Stimulated activated effector memory CD8-positive, alpha-beta T cell treated with anti-CD3 and anti-CD28 coated beads, Interleukin-12 subunit alpha, Interleukin-12 subunit beta, amount 100 ng/mL, for 72 hours (primary cell): ENCODE measurements at regions not wholly inside any gene's neighbourhood (a gene's known extent, or its start where the extent isn't known, plus 50 kb on each side); places are given as distances from the start of the nearest gene placed in this dataset.

Experiments used
- ATAC-seq: fragments of 150-1000 bp; cut with Tn5 transposase; 2 replicates; pipeline ENCODE4 v1.10.0; 2021
- DNase-seq, 2 donors: peaks; one replicate each; pipeline ENCODE4 v3.0.0; 2021 to 2022; ENCODE audit warnings: low spot score in 2 of 2
- H3K27ac Mint-ChIP-seq: one replicate; pipeline ENCODE4 v1.8.0; 2022; ENCODE audit warnings: mild to moderate bottlenecking, mixed read lengths
- H3K36me3 Mint-ChIP-seq: one replicate; pipeline ENCODE4 v1.8.0; 2022; ENCODE audit warnings: mild to moderate bottlenecking, mixed read lengths
- H3K4me1 Mint-ChIP-seq: one replicate; pipeline ENCODE4 v1.8.0; 2022; ENCODE audit warnings: mixed read lengths
- H3K4me3 Mint-ChIP-seq: one replicate; pipeline ENCODE4 v1.8.0; 2022; ENCODE audit warnings: mild to moderate bottlenecking, mixed read lengths
- H3K9me3 Mint-ChIP-seq: one replicate; pipeline ENCODE4 v1.8.0; 2022; ENCODE audit warnings: mixed read lengths

DNA sequence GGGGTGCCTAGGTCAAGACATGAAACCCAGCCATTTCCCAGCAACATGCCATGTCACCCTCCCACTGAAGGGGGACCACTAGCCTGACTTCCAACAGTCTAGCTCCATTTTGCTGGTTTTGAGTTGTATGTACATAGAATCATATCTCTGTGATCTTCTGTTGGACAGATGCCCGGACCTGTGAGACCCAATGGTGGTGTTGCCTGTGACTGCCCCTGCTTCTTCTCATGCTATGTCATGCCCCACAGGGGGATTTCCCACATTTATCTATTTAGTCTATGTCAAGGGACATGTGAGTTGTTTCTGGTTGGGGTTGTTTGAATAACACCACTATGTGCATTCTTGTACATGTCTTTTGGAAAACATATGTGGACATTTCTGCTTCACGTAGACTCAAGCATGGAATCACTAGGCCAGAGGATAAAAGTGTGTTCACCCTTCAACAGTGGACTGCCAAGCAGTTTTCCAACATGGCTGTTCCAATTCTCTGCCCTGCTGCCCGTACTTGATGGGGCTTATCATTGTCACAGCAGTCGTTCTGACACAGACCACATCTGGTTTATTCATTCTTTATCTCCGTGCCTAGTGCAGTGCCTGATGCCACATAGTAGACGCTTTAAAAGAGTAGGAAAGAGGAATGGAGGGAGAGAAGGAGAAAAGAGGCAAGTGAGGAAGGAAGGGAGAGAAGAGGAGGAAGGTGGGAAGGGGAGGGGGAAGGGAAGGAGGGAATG is 114.4 kb downstream of the TPRA1 start:
- ATAC-seq (peak; percentile 20), DNase-seq (no peak)
- Mint-ChIP-seq H3K4me1 (no peaks in the 10 kb centered on the region), H3K27ac (no peak overlapping the region), H3K36me3 (no peaks in the 10 kb centered on the region), H3K9me3 (no peaks in the 10 kb centered on the region), H3K4me3 (no peak overlapping the region)

DNA sequence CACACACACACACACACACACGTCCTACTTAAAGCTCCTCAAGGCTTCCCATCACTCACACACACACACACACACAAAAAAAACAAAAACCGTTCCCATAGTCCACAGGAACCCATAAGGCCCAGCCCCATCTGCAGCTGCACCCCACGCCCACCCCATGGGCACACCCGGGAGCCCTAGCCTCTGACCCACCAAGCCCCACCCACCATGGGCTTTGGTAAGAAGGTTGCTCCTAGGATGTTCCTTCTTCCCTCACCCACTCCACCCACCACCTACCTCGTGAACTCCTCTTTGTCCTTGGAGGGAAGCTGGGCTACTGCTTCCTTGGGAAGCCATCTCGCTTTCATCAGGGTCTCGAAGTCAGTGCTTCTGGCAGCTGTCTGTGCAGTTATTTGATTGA is 115.1 kb downstream of the TPRA1 start:
- no peak for ATAC-seq
- H3K9me3 Mint-ChIP-seq = no peaks in the 10 kb centered on the region
- H3K4me3 Mint-ChIP-seq = no peak overlapping the region
- H3K4me1 Mint-ChIP-seq = no peaks in the 10 kb centered on the region
- no peak overlapping the region for H3K27ac Mint-ChIP-seq
- no peak for DNase-seq
- no peaks in the 10 kb centered on the region for H3K36me3 Mint-ChIP-seq

DNA sequence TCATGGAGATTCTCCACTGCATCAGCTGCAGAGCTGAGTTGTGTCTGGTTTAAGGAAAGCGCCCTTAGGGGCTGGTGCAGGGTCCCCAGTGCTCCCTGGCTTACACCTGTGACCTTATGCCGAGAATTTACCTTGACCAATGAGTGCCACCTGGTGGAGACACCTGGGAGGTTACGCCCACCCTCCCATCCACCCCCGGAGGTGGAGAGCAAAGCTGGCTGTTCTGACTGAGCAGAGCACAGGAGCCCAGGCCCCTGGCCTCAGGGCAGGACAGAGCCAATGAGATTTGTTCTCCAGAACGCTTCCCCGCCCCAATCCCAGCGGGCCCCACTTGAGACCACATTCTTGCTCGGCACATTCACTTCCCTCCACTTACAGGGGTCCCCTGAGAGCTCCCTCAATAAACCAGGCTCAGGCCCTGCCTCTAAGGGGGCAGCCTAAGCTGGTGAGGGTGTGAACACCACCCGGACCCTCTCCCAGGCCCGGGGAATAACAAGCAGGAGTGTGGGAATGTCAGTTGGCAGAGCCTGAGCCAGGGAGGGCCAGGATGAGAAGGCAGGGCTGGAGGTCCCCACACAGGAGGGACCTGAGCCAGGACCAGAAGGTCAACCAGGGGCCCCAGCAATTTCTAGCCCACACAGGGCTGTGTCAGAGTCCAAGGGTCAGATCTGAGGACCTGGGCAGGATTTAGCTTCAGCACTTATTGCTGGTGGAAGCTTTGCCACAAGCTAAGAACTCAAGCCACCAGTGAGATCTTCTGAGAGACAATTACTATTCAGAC is 117.1 kb downstream of the TPRA1 start:
- H3K36me3 Mint-ChIP-seq = no peaks in the 10 kb centered on the region
- no peak for ATAC-seq
- H3K27ac Mint-ChIP-seq = no peak overlapping the region
- no peaks in the 10 kb centered on the region for H3K9me3 Mint-ChIP-seq
- no peak for DNase-seq
- H3K4me3 Mint-ChIP-seq = no peak overlapping the region
- no peaks in the 10 kb centered on the region for H3K4me1 Mint-ChIP-seq

DNA sequence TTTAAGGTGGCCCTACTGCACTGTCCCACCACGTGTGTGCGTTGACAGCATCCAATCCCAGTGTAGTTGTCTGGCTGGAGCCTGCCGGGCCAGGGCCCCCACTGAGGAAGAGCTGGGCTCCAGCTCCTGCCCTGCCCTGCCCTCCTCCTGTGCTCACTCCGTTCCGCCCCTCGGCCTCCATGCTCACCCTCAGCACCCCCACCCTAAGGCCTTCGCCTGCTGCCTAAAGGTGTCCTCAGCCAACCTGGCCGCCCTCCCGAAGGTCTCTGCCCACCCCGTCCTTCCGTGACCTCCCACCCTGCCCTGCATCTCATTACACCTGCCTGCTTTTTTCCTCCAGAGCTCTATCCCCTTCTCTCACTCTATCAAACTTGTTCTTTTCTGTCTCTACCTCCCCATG is 118.0 kb downstream of the TPRA1 start:
- peak; percentile 9 for ATAC-seq
- no peaks in the 10 kb centered on the region for H3K9me3 Mint-ChIP-seq
- H3K4me3 Mint-ChIP-seq = no peak overlapping the region
- H3K4me1 Mint-ChIP-seq = no peaks in the 10 kb centered on the region
- no peak overlapping the region for H3K27ac Mint-ChIP-seq
- no peak for DNase-seq
- H3K36me3 Mint-ChIP-seq = no peaks in the 10 kb centered on the region

DNA sequence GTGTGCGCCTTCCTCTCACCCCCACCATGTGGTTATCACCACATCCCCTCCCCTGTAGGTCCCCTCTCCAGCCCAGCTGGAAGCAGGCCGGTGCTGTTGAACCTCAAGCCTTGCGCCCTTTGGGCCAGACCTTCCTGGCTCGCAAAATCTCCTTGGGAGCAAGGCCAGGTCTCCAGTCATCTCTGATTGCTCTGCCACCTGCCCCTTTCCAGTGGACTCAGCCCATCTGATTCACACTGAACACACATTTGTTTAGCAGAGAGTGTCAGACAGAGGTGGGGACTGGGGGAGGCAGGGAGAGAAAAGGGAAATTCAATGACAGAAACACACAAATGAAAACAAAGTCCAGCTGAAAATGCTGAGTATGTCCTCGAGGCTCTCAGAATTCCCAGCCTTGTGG is 119.4 kb downstream of the TPRA1 start:
- no peaks in the 10 kb centered on the region for H3K4me1 Mint-ChIP-seq

DNA sequence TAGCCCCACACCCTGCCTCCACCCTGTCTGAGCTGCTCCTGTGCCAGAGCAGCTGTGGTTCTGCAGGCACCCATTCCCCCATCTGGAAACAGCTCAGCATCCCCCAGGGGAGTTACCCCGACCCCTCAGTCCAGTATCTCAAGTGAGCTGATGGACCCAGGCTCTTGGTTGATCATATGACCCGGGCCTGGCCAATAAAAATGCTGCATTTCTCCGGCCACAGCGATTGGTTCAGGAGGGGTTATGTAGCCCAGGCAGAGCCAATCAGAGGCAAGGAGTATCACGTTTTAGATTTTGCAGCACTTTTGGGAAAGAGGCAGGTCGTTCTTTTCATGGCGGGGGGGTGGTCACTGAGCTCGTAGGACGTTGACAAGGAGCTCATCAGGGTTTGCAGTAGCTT is 120.8 kb downstream of the TPRA1 start:
- Mint-ChIP-seq H3K36me3 (no peaks in the 10 kb centered on the region), H3K27ac (no peak overlapping the region), H3K4me3 (no peak overlapping the region), H3K9me3 (no peaks in the 10 kb centered on the region), H3K4me1 (no peaks in the 10 kb centered on the region)
- no peak for ATAC-seq
- DNase-seq = no peak

More for the DNA sequence above, 119.4 kb downstream of the TPRA1 start:
- no peak overlapping the region for H3K4me3 Mint-ChIP-seq
- no peaks in the 10 kb centered on the region for H3K36me3 Mint-ChIP-seq
- H3K27ac Mint-ChIP-seq = no peak overlapping the region
- no peaks in the 10 kb centered on the region for H3K9me3 Mint-ChIP-seq
- DNase-seq = no peak
- no peak for ATAC-seq

DNA sequence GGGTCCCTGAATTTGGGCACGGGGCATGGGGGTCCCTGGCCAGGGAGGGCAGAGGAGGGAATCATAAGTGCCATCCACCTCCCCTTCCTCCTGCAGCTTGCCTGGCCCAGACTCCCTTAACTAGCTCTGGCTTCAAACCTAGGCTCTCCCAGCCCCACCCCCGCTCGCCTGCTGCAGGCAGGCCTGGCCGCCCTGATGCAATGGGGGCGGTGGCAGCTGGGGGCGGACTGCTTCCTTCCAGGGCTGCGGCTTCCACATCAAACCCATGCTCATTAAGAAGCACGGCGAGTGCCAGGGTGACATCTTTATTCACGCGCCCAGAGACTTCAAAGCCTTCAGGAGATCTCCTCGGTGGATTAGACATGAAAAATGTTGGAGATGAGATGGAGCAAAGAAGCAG is 123.1 kb downstream of the TPRA1 start:
- H3K4me1 Mint-ChIP-seq = no peaks in the 10 kb centered on the region
- no peak overlapping the region for H3K4me3 Mint-ChIP-seq
- H3K36me3 Mint-ChIP-seq = no peaks in the 10 kb centered on the region
- DNase-seq = no peak
- H3K9me3 Mint-ChIP-seq = no peaks in the 10 kb centered on the region
- ATAC-seq = no peak
- H3K27ac Mint-ChIP-seq = no peak overlapping the region

DNA sequence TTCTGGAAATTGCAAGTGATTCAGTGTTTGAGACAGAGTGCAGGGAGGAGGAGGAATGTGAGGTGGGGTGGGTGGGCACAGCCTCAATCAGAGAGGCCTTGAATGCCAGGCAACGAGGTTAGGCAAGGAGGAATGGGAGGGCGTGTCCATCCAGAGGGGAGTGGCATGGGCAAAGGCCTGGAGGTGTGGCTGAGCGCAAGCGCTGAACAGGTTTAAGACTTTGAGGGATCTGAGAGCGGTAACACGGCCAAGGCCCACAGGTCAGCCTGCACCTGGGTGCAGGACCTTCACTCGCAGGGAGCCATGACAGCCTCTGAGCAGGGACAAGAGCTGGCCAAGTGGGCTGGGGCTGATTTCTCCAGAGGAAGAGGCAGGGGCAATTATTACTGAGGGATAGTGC is 125.9 kb downstream of the TPRA1 start:
- DNase-seq (no peak), ATAC-seq (no peak)
- Mint-ChIP-seq H3K4me3 (no peak overlapping the region), H3K27ac (no peak overlapping the region), H3K4me1 (no peaks in the 10 kb centered on the region), H3K36me3 (no peaks in the 10 kb centered on the region), H3K9me3 (no peaks in the 10 kb centered on the region)

DNA sequence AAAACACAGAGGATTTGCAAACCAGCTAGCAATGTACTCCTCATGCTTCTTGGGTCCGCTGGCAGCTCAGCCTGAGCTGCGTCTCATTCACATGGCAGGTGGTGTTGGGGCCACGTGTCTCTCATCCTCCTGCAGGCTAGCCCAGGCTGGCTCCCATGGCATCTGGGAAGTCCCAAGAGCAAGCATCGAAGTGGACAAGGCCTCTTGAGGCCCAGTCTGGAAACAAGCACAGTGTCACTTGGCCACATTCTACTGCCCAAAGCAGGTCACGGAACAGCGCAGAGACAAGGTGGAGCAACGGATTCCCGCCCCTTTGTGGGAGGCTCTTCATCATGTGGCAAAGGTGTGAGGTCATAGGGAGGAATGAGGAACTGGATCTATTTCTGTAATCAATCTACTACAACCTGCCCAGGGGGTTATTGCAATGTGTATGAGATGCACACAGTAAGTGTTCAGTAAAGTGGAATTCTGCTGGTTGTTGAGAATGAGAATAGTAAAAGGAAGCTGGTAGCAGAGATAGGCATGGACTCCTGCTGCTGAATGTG is 128.3 kb downstream of the TPRA1 start:
- no peaks in the 10 kb centered on the region for H3K4me1 Mint-ChIP-seq
- H3K36me3 Mint-ChIP-seq = no peaks in the 10 kb centered on the region
- DNase-seq (no peak), ATAC-seq (no peak)
- no peak overlapping the region for H3K27ac Mint-ChIP-seq
- no peak overlapping the region for H3K4me3 Mint-ChIP-seq
- no peaks in the 10 kb centered on the region for H3K9me3 Mint-ChIP-seq

DNA sequence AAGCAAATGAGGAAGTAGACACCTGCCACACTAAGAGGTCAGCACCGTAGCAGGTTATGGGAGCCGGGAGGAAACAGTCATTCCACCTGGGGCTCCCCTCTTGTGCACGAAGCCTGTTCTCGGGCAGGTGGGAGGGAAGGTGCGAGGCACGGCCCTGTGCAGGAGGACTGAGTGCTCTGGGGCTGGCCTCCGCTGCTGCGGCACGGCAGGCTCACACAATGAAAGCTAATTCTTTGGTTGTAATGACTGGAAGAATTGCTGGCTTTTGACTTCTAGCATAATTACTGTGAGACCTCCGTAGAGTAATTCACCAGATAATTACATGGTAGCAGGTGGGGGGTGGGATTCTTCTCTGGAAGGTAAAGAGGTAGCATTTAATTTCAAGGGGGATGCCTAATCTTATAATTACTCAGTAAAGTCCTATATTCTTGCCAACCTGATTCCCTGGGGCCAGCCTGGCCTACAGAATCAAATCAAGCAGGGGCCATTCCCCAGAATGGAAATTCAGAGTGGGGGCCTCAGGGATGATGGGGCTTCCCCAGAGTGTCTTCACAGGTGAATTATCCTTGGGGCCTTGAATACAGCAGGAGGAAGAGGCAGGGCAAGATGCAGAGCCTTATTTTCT is 129.1 kb downstream of the TPRA1 start:
- Mint-ChIP-seq H3K27ac (no peak overlapping the region), H3K9me3 (no peaks in the 10 kb centered on the region), H3K4me3 (no peak overlapping the region), H3K36me3 (no peaks in the 10 kb centered on the region), H3K4me1 (peaks cover 2% of the 10 kb centered on the region)
- DNase-seq (no peak), ATAC-seq (no peak)

DNA sequence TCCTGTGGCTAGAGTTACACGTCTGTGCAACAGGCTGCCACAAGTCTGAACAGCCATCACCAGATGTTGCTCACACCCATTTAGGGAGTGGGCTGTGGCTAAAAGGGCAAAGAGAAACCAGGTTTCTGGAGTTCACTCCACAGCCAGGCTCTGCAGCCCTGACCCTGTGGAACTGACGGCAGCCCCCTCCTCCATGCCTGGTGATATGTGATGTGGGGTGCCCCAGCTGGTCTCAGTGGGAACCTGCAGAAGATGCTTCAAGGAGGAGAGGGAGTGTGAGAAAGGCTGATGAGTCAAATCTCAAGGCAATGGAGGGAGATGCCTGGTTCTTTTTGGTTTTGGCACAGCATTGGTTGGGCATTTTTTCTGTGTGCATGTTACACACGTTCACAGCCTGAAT is 130.6 kb downstream of the TPRA1 start:
- Mint-ChIP-seq H3K9me3 (no peaks in the 10 kb centered on the region), H3K27ac (no peak overlapping the region), H3K4me3 (no peak overlapping the region), H3K36me3 (no peaks in the 10 kb centered on the region), H3K4me1 (peaks cover 12% of the 10 kb centered on the region)
- no peak for DNase-seq
- no peak for ATAC-seq

DNA sequence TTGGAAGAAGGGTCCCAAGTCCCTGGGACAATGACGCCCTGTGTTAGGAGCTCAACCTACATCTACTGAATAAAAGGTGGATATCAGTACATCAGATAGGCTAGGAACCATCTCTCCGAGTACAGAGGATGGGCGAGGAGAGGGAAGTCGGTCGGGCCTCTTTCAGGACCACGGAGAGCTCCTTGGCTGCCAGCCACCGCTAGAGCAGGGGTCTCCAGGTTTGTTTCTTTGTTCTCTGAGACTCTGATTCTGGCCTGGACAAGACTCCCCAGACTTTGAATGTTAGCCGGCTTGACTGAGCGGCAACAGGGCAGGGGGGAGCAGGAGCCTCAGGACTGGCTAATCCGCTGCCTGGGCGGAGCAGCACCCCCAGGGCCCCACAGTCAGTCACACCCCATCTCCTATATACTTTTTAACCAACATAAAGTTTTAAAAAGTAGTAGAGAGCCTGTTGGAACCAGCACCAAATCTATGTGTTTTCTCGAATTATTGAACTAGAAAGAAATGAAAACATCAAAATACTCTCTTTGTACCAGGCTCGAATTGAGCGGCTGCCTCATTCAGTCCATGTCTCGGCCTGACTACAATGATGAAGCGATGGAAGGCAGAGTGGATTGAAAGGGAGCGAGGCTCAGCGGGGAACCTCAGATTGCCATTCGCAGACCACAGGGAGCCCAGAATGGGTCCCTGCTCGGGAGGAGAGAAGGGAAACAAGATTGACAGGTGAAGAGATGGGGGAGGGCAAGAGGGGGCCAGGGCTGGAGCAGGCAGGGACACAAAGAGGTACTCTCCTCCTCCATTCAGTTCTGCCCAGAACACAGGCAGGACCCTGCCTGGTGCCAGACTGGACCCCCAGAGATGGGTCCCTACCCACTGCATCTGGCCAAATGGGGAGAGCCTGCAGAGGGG is 131.6 kb downstream of the TPRA1 start:
- H3K4me1 Mint-ChIP-seq = peaks cover 13% of the 10 kb centered on the region
- no peak overlapping the region for H3K4me3 Mint-ChIP-seq
- H3K9me3 Mint-ChIP-seq = no peaks in the 10 kb centered on the region
- H3K27ac Mint-ChIP-seq = no peak overlapping the region
- DNase-seq (no peak), ATAC-seq (no peak)
- no peaks in the 10 kb centered on the region for H3K36me3 Mint-ChIP-seq

DNA sequence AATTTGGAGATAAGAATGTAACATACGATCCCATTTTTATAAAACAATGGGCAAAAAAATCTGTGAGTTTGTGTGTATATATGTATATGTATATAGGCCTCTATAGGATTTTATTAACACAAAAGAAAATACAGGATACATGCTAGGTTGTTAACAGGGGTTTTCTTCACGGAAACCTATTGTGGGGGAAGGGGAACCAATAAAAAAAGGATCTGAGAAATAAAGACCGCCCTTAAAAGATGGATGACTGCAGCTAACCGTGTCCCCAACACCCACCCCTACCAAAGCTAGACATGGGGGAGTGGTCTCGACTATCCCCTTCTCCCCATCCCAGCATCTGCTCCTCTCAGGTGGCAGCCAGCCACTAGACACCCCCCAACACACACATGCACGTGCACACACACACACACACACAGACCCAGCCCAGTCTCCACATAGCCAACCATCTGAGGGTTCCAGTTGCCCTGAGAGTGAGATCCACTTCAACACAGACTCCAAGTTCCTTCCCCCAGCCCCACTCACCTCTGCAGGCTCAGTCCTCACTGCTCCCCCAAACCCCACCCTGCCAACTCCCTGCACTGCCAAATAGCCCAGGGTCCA is 132.9 kb downstream of the TPRA1 start:
- Mint-ChIP-seq H3K36me3 (no peaks in the 10 kb centered on the region), H3K27ac (no peak overlapping the region), H3K4me1 (peaks cover 13% of the 10 kb centered on the region), H3K9me3 (no peaks in the 10 kb centered on the region), H3K4me3 (no peak overlapping the region)
- ATAC-seq (no peak), DNase-seq (no peak)

DNA sequence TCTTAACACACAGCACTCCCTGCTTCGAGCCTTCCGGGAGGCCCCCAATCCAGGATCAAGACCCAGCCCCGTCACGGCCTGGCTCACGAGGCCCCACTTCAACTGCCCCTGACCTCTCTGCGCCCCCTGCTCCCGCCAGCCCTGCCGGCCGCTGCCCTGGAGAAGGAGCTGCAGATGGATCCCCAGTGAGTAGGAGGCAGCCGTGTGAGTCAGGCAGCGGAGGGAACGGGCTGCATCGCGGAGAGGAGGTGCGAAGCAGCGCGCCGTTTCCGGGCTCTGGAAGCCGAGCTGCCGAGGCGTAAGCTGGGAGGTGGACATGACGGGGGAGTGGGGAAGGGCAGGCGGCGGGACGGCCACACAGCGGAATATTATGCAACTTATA is 133.4 kb downstream of the TPRA1 start:
- DNase-seq (no peak), ATAC-seq (no peak)
- no peak overlapping the region for H3K4me3 Mint-ChIP-seq
- H3K36me3 Mint-ChIP-seq = no peaks in the 10 kb centered on the region
- H3K9me3 Mint-ChIP-seq = no peaks in the 10 kb centered on the region
- no peak overlapping the region for H3K27ac Mint-ChIP-seq
- peaks cover 13% of the 10 kb centered on the region for H3K4me1 Mint-ChIP-seq
